NCI-H1417 (cell line): ENCODE measurements at regions not wholly inside any gene's neighbourhood (a gene's known extent, or its start where the extent isn't known, plus 50 kb on each side); places are given as distances from the start of the nearest gene placed in this dataset.

Experiments used
- DNase-seq, 3 experiments: peaks; one replicate each; lab custom pipeline; 2025; lab: John Stamatoyannopoulos, UW

DNA sequence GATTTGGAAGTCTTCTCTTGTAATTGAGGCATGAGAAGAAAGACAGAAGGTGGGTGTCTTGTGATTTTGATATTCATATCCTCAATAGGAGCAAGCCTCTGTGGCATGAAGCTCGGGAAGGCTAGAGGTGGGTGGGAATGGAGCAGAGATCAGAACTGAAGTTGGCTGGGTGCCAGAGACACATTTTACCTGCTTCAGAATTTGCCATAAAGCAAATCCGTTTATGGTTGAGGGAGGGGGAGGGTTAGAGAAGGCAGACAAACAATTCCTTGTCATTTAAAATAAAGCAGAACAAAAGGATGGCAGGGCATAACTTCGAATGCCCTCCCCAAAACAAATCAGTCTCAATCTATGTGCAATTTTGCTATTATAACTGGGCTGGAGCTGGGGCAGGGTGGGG, 305.9 kb downstream of the KLF5 start:
- DNase-seq: peak in 2 of 3 experiments; percentile 51 to 81

DNA sequence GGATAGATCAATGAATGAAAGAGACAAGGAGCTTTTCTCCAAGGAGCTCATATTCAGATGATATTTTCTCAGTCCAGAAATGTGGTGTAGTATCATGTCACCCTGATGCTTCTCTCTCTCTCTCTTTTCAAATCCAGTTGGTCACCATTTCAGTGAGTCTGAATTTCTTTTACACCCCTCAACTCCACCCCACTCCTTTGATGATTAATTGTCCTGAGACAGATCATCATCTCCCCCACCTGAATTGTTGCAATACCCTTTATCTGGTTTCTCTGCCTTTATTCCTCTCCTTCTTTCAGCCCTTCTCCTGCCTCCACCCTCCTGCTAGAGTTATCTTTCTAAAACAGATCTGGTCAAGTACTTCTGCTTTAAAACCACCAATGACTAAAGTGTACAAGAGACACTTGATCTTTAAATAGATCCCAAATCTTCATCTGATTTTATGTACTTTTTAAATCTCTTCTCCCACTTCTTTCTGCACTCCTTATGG, 299.8 kb downstream of the KLF5 start:
- DNase-seq: no peak

DNA sequence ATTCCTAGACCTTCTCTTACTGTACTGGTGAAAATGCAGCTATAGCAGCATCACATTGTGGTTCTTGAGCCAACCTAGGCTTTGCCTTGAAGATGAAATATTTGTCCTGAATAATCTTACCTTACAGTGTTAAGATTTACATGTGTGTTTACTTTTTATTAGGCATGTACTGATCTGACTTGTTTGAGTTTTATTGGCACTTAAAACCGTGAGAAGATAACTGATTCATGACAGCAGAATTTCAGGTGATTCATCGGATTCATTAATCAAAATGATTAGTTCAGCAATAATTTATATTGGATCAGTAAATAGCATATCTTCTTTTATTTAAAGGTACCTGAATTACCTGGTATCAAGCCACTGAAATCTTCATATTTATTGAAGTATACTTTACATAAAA, 296.3 kb downstream of the KLF5 start:
- DNase-seq: no peak

DNA sequence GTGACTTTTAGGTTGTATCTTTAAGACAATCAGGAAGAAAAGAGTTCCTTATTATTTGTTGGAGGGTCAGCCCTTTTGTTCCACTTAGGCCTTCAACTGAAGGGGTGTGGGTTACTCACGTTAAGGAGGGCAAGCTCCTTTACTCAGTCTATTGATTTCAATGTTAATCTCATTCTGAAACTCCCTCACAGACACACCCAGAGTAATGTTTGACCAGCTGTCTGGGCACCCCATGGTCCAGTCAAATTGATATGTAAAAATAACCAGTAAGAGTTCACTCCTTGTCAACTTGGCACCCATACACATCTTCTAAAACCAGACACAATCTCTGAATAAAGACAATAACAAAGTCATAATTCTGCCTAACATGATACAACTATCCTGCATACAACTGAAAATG, 292.9 kb downstream of the KLF5 start:
- DNase-seq: no peak

DNA sequence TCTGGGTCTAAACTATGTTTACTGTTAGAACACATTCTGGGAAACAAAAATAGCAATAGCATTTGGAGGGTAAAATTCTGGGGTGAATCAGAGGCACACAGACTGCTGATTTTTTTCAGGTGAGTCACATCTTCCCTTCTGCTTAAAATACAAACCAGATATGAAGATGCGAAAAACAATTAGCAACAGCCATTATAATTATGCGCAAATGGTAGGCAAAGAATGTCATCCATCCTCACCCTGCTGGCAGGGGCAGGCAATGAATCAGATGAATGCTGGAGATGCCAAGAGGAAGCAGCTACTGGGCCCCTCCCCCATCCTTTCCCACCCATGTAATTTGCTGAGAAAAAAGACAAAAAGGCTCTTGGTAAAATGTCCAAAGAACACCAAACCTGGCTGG, 282.9 kb downstream of the KLF5 start:
- no peak for DNase-seq

DNA sequence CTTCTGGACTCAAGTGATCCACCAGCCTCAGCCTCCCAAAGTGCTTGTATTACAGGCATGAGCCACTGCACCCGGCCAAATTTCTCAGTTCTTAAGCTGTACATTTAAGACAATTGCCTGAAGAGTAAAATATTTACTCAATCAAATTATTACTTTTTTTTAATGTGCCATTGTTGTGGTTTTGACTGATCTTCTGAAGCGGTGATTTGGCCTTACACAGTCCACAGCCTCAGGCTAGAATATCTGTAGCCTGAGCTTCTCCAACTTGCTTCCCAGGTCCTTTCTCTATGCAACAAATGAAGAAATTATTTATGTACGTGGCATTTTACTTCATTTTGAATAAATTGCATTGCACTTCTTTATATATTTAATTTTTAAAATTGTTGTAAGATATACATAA, 281.3 kb downstream of the KLF5 start:
- DNase-seq: no peak

DNA sequence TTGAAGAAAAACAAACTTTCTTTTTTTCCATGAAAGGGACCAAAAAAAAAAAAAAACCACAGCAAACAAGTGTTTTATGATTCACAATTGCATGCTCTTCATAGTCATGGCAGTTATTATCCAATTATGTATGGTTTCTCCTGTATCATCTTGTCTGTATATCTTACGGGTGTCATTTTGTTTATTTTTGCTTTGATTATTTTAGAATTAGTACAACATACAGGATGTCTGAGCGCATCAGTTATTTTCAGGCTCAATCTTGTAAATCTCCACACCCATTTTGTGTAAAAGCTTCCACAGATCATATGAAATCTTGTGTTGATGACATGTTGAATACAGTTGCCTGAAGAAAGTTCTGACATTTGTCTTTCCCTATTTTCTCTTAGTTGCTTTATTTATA, 280.3 kb downstream of the KLF5 start:
- no peak for DNase-seq

DNA sequence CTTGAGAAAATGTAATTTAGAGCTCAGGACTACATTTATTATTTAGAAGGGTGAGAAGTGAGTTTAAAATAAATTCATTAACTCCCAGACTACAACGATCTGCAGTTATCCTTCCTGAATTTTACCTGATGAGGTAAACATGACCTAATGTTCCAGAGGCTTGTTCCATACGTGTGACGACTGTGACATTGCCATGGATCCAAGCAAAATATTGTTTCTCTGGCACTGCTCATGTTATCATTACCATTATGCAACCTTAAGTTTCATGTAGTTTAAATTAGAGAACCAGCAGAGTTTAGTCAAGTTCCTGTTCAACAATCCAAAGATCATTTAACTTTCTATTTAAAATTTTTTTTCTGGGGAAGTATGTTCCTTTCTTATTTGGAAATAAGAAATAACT, 279.6 kb downstream of the KLF5 start:
- no peak for DNase-seq

DNA sequence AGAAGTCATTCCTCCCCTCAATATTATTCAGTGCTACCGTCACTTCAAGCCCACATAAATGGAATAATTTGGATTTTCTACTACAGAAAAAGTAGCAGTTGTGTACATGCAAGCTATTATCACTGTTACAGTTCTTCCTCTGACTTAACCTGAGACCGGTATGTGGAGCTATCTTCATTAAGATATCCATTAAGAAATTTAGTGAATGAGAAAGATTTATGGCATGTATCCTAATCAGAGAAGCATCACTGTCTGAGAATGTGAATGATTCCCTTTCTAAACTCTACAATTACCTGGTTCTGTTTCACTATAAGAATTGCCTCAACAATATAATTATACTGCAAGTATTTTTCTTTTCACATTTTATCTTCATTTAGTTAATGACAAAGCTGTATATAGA, 278.7 kb downstream of the KLF5 start:
- no peak for DNase-seq

DNA sequence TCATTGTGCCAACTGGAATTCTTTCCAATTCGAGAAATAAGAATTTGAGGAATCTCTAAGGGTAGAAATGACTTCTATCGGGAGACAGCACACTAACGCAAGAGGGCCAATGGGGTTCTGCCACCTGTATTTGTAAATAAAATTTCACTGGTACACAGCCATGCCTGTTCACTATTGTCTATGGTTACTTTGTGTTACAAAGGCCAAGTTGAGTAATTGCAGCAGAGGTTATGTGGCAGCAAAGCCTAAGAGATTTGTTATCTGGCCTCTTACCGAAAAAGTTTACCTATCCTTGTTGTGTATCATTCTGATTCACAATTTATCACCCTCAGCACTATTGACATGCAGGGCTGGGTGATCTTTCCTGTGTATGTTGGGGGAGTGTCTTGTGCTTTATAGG, 278.0 kb downstream of the KLF5 start:
- DNase-seq: no peak

DNA sequence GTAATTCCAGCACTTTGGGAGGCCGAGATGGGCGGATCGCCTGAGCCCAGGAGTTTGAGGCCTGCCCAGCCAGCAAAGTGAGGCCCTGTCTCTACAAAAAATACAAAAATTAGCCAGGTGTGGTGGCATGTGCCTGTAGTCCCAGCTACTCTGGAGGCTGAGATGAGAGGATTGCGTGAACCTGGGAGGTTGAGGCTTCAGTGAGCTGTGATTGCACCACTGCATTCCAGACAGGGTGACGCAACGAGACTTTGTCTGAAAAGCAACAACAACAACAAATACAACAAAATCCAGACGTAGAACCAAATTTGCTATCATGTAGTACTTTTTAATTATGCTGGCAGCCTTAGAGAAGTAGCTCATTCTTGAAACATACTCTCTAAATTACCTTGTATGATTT, 277.1 kb downstream of the KLF5 start:
- no peak for DNase-seq

DNA sequence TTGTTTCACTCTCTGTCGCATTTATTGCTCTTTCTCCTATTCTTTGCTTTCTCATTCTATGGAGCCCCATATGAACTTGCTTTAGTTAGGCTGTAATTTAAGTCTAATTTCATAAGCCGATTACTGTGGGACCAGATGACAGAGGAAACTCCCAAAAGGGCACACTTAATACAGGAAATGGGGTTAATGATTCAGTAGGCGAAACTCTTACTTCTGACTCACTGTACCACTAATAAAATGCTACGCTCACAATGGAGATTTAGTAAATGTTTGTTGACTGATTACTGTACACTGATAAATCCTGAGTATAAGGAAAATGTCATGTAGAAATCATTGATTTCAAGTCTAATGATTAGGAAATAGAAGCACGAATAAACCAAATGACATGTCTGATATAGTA, 276.4 kb downstream of the KLF5 start:
- no peak for DNase-seq

DNA sequence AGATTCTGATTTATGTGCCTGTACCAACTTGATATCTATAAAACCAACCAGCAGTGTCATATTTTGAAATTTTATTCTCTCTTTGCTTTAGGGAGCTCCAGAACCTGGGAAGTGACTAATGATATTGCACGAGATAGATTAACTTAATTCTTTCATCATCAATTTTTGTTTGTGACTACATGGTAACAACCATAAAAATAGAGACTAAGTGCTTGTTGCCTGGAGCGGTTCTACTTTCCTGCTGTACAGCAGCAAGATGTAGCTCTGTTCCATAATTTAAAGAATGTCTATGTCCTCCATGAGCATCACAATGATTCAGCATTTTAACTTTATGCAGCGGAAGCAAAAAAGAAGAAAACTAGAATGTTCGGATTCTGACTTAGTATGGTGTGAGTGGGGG, 275.6 kb downstream of the KLF5 start:
- no peak for DNase-seq

DNA sequence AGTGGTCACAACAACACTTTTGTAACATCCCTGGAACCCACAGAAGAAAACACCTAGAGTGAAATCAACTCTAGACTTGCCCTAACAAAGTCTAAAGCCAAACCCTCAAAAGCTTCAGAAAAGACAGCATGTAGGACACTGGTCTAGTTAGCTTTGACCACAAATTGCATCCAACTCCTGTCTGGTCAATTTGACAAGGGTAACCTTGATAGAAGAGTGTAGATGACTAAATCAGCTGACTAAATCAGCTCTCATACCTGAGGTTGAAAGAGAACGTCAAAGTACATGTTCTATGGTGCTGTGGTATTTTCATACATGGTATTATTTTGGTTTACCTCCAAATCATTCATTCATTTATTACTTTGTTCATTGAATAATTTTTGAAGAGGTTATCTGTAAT, 272.8 kb downstream of the KLF5 start:
- DNase-seq: no peak

DNA sequence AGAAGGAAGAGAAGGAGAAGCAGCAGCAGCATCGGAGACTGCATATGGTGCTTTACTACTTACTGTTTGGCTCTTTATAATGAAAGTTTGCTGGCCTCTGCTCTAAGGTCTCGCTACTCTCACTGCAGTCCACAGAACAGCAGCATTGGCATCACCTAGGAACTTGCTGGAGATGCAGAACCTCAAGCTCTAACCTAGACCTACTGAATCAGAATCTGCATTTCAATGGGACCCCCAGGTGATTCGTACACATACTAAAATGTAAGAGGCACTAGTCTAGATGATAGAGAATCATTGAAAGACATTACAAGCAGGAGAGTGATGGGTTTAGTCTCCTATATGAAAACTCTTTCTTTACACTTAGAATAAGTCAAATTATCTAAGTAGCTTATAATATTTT, 270.6 kb downstream of the KLF5 start:
- DNase-seq: no peak

DNA sequence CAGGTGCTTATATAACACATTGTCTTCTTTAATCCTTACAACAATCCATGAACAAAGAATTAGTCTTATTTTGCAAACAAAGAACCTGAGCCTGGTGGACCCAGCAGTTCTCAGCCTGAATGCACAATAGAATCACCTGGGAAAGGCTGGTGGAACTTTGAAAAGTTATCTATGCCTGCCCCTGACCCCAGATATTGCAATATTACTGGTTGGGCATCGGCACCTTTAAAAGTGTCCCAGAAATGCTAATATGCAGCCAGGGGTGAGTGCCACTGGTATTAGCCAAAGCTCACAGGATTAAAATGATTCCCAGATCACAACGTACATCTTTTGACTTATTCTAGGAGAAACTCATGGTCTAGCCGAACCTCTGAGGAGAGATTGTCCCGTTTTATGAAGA, 268.8 kb downstream of the KLF5 start:
- no peak for DNase-seq

DNA sequence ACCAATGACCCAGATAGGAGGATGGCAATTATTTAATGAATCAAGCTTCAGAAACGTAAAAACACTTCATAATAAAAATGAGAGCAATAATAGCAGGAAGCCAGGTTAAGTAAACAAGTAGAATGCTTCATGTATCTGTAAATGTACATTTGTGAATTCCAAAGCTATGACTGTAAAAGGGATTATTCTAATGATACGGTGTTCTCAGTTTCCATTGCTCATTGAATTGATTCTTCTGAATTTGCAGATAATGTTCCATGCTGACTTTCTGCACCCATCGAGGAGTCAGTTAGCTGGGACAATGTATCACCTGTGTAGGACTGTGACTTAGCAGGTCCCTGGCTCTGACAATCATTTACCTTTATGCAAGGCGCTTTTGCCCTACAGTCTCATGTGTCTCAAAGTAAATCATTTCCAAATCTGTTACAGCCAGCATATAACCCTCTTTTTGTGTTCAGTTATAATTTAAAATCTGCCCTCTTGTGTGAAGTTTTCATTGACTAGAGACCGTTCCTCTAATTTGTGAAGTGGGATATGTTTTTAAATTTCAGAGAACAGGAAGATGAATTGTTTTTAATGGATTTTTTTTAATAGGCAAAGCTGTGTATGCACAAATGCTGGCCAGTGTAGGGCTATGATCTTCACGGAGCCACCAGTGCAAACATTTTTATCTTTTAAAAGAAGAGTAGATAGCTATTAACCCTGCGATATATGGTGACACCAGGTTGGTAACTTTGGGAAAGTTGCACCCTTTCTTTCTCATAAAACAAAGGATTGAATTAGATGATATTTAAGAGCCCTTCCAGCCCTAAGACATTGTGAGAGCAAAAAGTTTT, 267.1 kb downstream of the KLF5 start:
- DNase-seq: peak in 2 of 3 experiments; percentile 6 to 31

DNA sequence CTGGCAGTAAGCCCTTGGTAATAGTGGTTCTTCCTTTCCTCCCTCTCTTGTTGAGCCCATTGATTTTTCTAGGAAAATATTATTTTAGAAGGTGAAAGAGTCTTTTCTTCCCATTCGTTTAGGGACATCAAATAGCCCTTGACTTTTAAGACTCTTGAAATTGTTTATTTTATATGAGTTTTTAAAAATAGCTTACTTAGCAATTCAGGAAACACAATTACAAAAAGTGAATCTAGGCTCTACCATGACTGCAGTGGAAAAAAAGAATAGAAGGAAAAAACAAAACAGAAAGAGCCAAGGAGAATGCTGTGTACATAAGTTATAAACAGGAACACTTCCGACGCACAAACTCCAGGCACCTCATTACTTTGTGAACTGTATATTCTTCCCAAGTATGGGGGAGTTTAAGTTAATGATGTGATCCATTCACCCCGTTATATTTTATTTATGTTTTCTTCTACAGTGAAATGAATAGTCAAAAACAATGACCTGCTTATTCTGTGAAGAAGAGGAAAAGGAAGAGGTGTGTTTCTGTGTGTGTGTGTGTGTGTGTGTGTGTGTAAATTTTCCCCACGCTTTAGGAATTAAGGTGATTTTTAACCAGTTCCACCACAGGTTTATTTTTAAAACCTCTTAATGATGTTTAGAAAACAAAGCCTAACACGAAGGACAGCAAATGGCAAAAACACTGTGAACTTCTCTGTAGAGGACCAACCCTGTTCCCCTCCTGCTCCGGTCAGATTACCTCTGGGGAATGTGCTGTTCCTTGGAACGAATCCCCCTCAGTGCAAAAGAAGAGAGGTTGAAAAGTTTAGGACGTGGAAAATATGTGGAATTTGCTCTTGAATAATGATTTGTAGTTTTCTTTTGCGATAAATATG, 266.3 kb downstream of the KLF5 start:
- DNase-seq: no peak

DNA sequence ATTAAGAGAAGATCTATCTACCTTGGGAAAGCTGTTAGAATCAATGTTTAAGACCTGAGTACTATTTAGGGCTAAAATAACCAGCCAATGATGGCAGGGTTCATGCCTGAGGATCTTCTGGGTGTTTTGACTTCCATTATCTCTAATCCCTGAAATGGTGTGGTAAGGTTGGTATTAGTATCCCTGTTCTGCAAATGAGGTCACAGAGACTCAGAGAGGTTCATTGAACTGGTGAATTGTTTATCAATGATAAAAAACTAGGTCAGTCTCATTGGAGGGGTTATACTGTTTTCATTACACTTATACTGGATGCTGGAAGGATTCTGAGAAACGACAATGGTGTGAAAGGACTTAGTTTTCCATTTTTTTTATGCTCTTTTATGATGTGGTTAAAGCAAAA, 264.8 kb downstream of the KLF5 start:
- no peak for DNase-seq

DNA sequence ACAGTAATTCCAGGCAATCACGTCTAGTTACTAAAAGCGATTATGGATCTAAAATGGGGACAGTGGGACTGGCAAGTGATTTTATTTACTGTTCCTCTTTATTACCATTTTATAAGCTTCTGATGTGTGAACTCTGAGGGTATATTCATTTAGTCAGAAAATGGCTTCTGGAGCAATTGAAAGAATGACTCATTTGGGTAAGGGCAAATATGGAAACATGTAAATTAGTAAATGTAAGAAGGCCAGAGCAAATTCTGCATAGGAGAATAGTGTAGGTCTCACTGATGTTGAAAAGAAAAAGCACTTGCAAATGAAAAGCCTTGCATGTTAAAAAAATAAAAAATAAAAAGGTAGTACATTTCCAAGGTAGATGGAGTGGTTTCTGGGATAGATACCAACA, 262.2 kb downstream of the KLF5 start:
- no peak for DNase-seq

DNA sequence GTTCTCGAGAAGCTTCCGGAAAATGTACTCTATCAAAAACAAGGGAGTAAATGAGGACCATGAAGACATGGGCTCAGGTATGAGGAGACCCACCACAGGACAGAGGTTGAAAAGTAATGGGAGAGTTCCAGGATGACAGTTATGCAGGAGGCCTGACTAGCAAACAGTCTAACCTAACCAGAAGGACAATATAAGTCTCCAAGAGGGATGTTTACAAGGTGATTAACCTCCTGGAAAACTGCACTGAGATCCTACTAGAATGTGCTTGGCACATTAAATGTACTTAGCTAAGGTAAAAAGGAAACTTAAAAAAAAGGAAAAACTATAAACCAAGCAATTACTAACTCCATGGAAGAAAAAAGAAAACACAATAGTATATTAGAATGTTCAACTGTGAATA, 258.3 kb downstream of the KLF5 start:
- no peak for DNase-seq

DNA sequence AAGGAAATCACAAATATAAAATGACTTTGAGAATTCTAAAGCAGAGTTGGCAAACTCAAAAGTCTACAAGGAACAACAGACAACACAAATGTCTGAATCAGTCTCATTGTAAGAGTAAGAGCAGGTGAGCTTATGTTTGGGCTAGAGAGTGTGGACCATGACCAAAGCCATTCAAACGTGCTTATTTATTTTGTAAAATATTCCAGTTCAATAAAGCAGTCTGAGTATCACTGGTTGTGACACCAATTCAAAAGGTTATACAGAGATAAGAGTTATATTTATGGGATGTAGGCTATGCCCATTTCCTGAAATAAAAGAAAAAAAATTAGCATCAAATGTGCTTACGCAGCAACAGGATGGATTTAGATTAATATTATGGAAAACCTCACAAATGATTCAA, 251.6 kb downstream of the KLF5 start:
- DNase-seq: no peak

DNA sequence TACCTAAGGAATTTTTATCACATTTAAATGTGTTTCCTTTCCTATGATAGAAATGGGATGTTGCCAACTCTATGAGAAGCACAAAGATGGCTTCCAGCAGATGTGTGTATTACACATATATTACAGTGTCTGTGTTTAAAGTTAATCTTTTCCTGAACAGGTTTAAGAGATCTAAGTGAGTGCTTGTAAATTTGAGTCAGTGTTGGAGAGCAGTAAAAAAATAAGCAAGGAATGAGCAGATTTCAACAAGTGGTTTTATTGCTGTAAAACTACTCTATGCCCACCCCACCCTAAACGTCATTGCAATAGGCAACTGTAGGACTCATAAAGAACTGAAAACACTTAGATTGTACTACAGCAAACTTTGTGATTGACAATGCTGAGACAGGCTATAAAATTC, 248.7 kb downstream of the KLF5 start:
- no peak for DNase-seq
